ENCODE measurements at regions not wholly inside any gene's neighbourhood (a gene's known extent, or its start where the extent isn't known, plus 50 kb on each side); places are given as distances from the start of the nearest gene placed in this dataset.

DNA sequence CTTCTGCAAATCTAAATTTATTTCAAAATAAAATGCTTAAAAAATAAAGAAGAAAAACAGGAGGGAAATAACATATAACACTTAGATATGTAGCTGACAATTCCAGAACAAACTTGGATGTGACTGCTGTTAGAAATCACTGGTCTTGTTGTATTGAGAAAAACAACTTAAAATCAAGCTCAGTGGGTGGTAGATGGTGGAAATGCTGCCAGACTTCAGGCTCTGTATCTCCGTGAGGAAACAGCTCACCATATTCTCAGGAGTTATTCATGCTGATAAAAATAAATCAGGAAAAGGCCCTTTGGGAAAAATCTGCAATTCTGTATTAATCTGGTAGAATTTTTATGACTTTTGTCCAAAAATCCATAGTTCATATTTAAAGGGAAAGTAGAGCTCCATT is 477.6 kb downstream of the RAP2B start:
- no peak for TF ChIP-seq CTCF (IDR thresholded peaks at IDR 0.05; ENCODE audit: low read depth, low read length)
- no peak for TF ChIP-seq EZH2phosphoT487 (IDR thresholded peaks at IDR 0.05; ENCODE audit: low read depth)
